C4-2B (cell line): ENCODE measurements at regions not wholly inside any gene's neighbourhood (a gene's known extent, or its start where the extent isn't known, plus 50 kb on each side); places are given as distances from the start of the nearest gene placed in this dataset.

Experiments
- CTCF ChIP-seq: fragments of 450-650 bp; conservative IDR thresholded peaks from 2 replicates; pipeline ENCODE4 v1.5.1; 2017; ENCODE audit warnings: mild to moderate bottlenecking
- ZFX ChIP-seq: fragments of 450-650 bp; IDR thresholded peaks from 2 replicates; pipeline ENCODE4 v1.6.1; 2017

GRCh38 chr22:26968859-26969523 is 311.6 kb downstream of the MIAT start:
- TF ChIP-seq CTCF (no peak), ZFX (no peak)
